Thoracic aorta (tissue), 2 donors: ENCODE measurements at regions not wholly inside any gene's neighbourhood (a gene's known extent, or its start where the extent isn't known, plus 50 kb on each side); places are given as distances from the start of the nearest gene placed in this dataset.

Source experiments
- ATAC-seq: fragments of 150-250 bp; one replicate; pipeline ENCODE4 v1.8.0; 2017; ENCODE audit warnings: low read depth; ENCODE audit not compliant: insufficient number of reproducible peaks, low FRiP score
- DNase-seq: peaks from one replicate; pipeline ENCODE4 v3.0.0-alpha.2; 2020; ENCODE audit warnings: low spot score
- H3K27ac ChIP-seq, 2 donors: fragments of 200-600 bp; sonication (generic); 1 replicate in 1 of 2; 2 replicates in 1 of 2; pipeline ENCODE4 v1.5.1; 2016; ENCODE audit warnings: mild to moderate bottlenecking in 2 of 2, moderate library complexity in 2 of 2
- H3K27me3 ChIP-seq: fragments of 200-600 bp; sonication (generic); replicated peaks from 2 replicates; pipeline ENCODE4 v1.6.0; 2016; ENCODE audit warnings: mild to moderate bottlenecking; ENCODE audit not compliant: insufficient read depth
- H3K36me3 ChIP-seq: fragments of 200-600 bp; sonication (generic); one replicate; pipeline ENCODE4 v1.5.1; 2016
- H3K4me1 ChIP-seq, 2 donors: fragments of 200-600 bp; sonication (generic); 1 replicate in 1 of 2; 2 replicates in 1 of 2; pipeline versions ENCODE4 v1.5.1 to v1.6.0; 2016; ENCODE audit warnings: low read depth in 2 of 2, mild to moderate bottlenecking in 1 of 2; ENCODE audit not compliant: control insufficient read depth in 1 of 2
- H3K4me3 ChIP-seq: fragments of 200-600 bp; sonication (generic); 2 replicates; pipeline ENCODE4 v1.5.1; 2016; ENCODE audit warnings: mild to moderate bottlenecking
- H3K9me3 ChIP-seq: fragments of 200-600 bp; sonication (generic); 2 replicates; pipeline ENCODE4 v1.5.1; 2016
- TF ChIP-seq, protein P1 (sequence below): fragments of 200-600 bp; sonication (generic); IDR thresholded peaks from one replicate; pipeline ENCODE4 v1.5.1; 2019; ENCODE audit warnings: antibody characterized with exemption

DNA sequence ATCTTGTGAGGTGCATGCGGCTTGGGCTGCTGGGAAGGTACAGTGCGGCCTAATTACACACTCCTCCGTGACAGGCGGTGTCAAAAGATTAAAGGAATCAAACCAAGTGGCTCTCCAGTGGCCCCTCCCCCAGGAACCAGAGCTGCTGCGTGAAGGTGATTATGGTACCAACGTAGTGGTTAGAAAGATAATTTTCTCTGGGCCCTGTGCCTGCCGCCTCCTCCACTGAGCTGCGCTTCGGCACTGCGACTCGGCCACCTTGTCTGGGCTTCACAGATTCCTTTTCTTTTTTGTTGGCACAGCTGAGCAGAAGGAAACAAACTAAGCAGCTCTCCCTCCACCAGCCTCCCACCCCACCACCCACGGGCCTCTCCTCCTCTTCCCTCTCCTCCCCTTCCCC, 113.2 kb upstream of the SDK2 start:
- Histone ChIP-seq H3K4me3 (no peak overlapping the region), H3K4me1 (peaks cover 0 to 10% of the 10 kb centered on the region in 2 donors), H3K9me3 (no peaks in the 10 kb centered on the region), H3K27me3 (no peaks in the 10 kb centered on the region), H3K36me3 (no peaks in the 10 kb centered on the region), H3K27ac (no peak overlapping the region)
- TF ChIP-seq, protein P1, sequence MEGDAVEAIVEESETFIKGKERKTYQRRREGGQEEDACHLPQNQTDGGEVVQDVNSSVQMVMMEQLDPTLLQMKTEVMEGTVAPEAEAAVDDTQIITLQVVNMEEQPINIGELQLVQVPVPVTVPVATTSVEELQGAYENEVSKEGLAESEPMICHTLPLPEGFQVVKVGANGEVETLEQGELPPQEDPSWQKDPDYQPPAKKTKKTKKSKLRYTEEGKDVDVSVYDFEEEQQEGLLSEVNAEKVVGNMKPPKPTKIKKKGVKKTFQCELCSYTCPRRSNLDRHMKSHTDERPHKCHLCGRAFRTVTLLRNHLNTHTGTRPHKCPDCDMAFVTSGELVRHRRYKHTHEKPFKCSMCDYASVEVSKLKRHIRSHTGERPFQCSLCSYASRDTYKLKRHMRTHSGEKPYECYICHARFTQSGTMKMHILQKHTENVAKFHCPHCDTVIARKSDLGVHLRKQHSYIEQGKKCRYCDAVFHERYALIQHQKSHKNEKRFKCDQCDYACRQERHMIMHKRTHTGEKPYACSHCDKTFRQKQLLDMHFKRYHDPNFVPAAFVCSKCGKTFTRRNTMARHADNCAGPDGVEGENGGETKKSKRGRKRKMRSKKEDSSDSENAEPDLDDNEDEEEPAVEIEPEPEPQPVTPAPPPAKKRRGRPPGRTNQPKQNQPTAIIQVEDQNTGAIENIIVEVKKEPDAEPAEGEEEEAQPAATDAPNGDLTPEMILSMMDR = no peak
- no peak for ATAC-seq
- DNase-seq = no peak

GRCh38 chr17:73758245-73758644, 114.0 kb upstream of the SDK2 start:
- H3K27ac ChIP-seq = no peak overlapping the region
- H3K9me3 ChIP-seq = no peaks in the 10 kb centered on the region
- TF ChIP-seq, protein P1 = no peak
- H3K4me1 ChIP-seq = peaks cover 0 to 18% of the 10 kb centered on the region in 2 donors
- no peaks in the 10 kb centered on the region for H3K36me3 ChIP-seq
- H3K4me3 ChIP-seq = no peak overlapping the region
- ATAC-seq = no peak
- no peak for DNase-seq
- no peaks in the 10 kb centered on the region for H3K27me3 ChIP-seq

- TF ChIP-seq, protein P1 = no peak
- Histone ChIP-seq H3K4me3 (no peak overlapping the region), H3K27ac (no peak overlapping the region), H3K4me1 (peaks cover 0 to 20% of the 10 kb centered on the region in 2 donors), H3K9me3 (no peaks in the 10 kb centered on the region), H3K36me3 (no peaks in the 10 kb centered on the region), H3K27me3 (no peaks in the 10 kb centered on the region)
- DNase-seq (no peak), ATAC-seq (no peak)
Observed at GRCh38 chr17:73759324-73759723, 115.1 kb upstream of the SDK2 start.

GRCh38 chr17:73759734-73760438, 115.6 kb upstream of the SDK2 start:
- DNase-seq (no peak), ATAC-seq (no peak)
- Histone ChIP-seq H3K36me3 (no peaks in the 10 kb centered on the region), H3K27me3 (no peaks in the 10 kb centered on the region), H3K27ac (no peak overlapping the region), H3K9me3 (no peaks in the 10 kb centered on the region), H3K4me1 (peaks cover 0 to 20% of the 10 kb centered on the region in 2 donors), H3K4me3 (no peak overlapping the region)
- TF ChIP-seq, protein P1 = no peak

GRCh38 chr17:73760439-73760758, 116.2 kb upstream of the SDK2 start:
- ATAC-seq = no peak
- Histone ChIP-seq H3K9me3 (no peaks in the 10 kb centered on the region), H3K4me1 (peaks cover 0 to 20% of the 10 kb centered on the region in 2 donors), H3K4me3 (no peak overlapping the region), H3K36me3 (no peaks in the 10 kb centered on the region), H3K27me3 (no peaks in the 10 kb centered on the region), H3K27ac (no peak overlapping the region)
- no peak for DNase-seq
- TF ChIP-seq, protein P1 = no peak
